Esophagus squamous epithelium (tissue), 5 donors: ENCODE measurements at regions not wholly inside any gene's neighbourhood (a gene's known extent, or its start where the extent isn't known, plus 50 kb on each side); places are given as distances from the start of the nearest gene placed in this dataset.

ENCODE experiments used
- DNase-seq: peaks from one replicate; lab custom pipeline; 2025; lab: John Stamatoyannopoulos, UW
- H3K27ac ChIP-seq, 4 donors: fragments of 200-600 bp; sonication (generic); one replicate each; pipeline ENCODE4 v1.5.1; 2016 to 2019; ENCODE audit warnings: mild to moderate bottlenecking in 1 of 4
- H3K27me3 ChIP-seq, 4 donors: fragments of 200-600 bp; sonication (generic); 1 replicate in 3 of 4; 2 replicates in 1 of 4; pipeline versions ENCODE4 v1.5.1 to v1.6.0; 2017 to 2021; ENCODE audit warnings: antibody characterized with exemption in 1 of 4
- H3K36me3 ChIP-seq, 3 donors: fragments of 200-600 bp; sonication (generic); one replicate each; pipeline ENCODE4 v1.5.1; 2016 to 2019
- H3K4me1 ChIP-seq, 3 donors: fragments of 200-600 bp; sonication (generic); one replicate each; pipeline ENCODE4 v1.5.1; 2017 to 2019
- H3K4me3 ChIP-seq, 4 donors: fragments of 200-600 bp; sonication (generic); 1 replicate in 3 of 4; 2 replicates in 1 of 4; pipeline ENCODE4 v1.5.1; 2016 to 2019; ENCODE audit warnings: mild to moderate bottlenecking in 2 of 4, moderate library complexity in 1 of 4
- H3K9me3 ChIP-seq, 3 donors: fragments of 200-600 bp; sonication (generic); one replicate each; pipeline ENCODE4 v1.5.1; 2016 to 2019
- CTCF ChIP-seq, 6 experiments: fragments of 450-650 bp in 4 of 6; fragments of 200-600 bp in 2 of 6; sonication (generic) in 2 of 6; IDR thresholded peaks; one replicate each; pipeline ENCODE4 v1.5.1; 2016 to 2019; ENCODE audit warnings: antibody characterized with exemption in 6 of 6, mild to moderate bottlenecking in 4 of 6, moderate library complexity in 4 of 6
- POLR2A ChIP-seq, 4 donors: fragments of 450-650 bp; IDR thresholded peaks; one replicate each; pipeline ENCODE4 v1.6.1; 2017; ENCODE audit warnings: antibody characterized with exemption in 4 of 4, mild to moderate bottlenecking in 4 of 4, moderate library complexity in 3 of 4
- WGBS, 2 donors: methylation state at CpG; one replicate each; pipeline ENCODE4 v1.1.5; 2018; 5-methylcytosine and 5-hydroxymethylcytosine counted together
- intact Hi-C: fragments of 100-400 bp; cut with DNase I; formaldehyde crosslinking; loops from one replicate; pipeline ENCODE4 v1.15.0; 2022
- donor health status: DM: yes; HTN: yes; CAD: no.

GRCh38 chr1:37410105-37410504, 64.3 kb upstream of the ZC3H12A start:
- 4 to 32% methylated on average over 4 to 5 of the region's 7 CpGs for WGBS, 2 donors
- DNase-seq, result no peak
- intact Hi-C loops, result no loop called here

DNA sequence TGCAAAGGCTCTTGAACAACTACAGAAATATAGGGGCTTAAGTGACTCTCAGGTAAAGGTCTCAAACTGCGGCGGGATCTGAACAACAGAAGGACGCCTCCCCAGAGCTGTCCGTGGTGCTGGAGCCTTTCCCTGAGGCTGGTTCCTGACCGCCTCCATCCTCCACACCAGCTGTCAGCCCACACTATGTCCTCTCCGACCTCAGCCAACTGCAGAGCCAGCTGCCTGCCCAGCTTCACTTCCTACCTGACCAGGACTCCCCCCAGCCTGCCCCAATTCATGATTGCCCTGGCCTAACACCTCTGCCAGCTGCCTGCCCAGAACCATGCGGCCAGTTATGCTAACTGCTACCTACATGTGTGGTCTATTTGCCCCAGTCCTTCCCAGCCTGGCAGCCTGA, 63.6 kb upstream of the ZC3H12A start:
- Histone ChIP-seq H3K4me1 (no peaks in the 10 kb centered on the region), H3K36me3 (no peaks in the 10 kb centered on the region), H3K27ac (no peak overlapping the region), H3K9me3 (peaks cover 0 to 6% (median 0%) of the 10 kb centered on the region in 3 donors), H3K4me3 (no peak overlapping the region), H3K27me3 (peaks cover 0 to 39% (median 0%) of the 10 kb centered on the region in 4 donors)
- intact Hi-C loops, result no loop called here
- WGBS, 2 donors, result 4 to 5% methylated on average over 6 of the region's 7 CpGs
- TF ChIP-seq POLR2A (IDR thresholded peaks at IDR 0.05) (no peak), CTCF (IDR thresholded peaks at IDR 0.05) (no peak)
- DNase-seq, result no peak

More at GRCh38 chr1:37410105-37410504, 64.3 kb upstream of the ZC3H12A start:
- peaks cover 0 to 39% (median 0%) of the 10 kb centered on the region in 4 donors for H3K27me3 ChIP-seq
- H3K4me3 ChIP-seq, result no peak overlapping the region
- H3K9me3 ChIP-seq, result no peaks in the 10 kb centered on the region
- H3K4me1 ChIP-seq, result no peaks in the 10 kb centered on the region
- no peak overlapping the region for H3K27ac ChIP-seq
- H3K36me3 ChIP-seq, result no peaks in the 10 kb centered on the region
- no peak for TF ChIP-seq CTCF (IDR thresholded peaks at IDR 0.05)
- no peak for TF ChIP-seq POLR2A (IDR thresholded peaks at IDR 0.05)

GRCh38 chr1:37415611-37416244, 58.7 kb upstream of the ZC3H12A start:
- peaks cover 0 to 20% (median 0%) of the 10 kb centered on the region in 4 donors for H3K27me3 ChIP-seq
- TF ChIP-seq CTCF (IDR thresholded peaks at IDR 0.05) (no peak), POLR2A (IDR thresholded peaks at IDR 0.05) (no peak)
- peaks cover 0 to 7% (median 0%) of the 10 kb centered on the region in 3 donors for H3K9me3 ChIP-seq
- no peaks in the 10 kb centered on the region for H3K36me3 ChIP-seq
- H3K4me3 ChIP-seq, result no peak overlapping the region
- intact Hi-C loops, result no loop called here
- H3K4me1 ChIP-seq, result no peaks in the 10 kb centered on the region
- WGBS, 2 donors, result 84 to 91% methylated on average over 9 to 13 of the region's 13 CpGs
- DNase-seq, result no peak
- no peak overlapping the region for H3K27ac ChIP-seq

- intact Hi-C loops, result no loop called here
- H3K4me1 ChIP-seq, result no peaks in the 10 kb centered on the region
- H3K27ac ChIP-seq, result no peak overlapping the region
- 0 to 33% methylated on average over 1 of the region's 1 CpG for WGBS, 2 donors
- peaks cover 0 to 30% (median 0%) of the 10 kb centered on the region in 4 donors for H3K27me3 ChIP-seq
- no peaks in the 10 kb centered on the region for H3K36me3 ChIP-seq
- H3K9me3 ChIP-seq, result peaks cover 0 to 4% (median 0%) of the 10 kb centered on the region in 3 donors
- TF ChIP-seq POLR2A (IDR thresholded peaks at IDR 0.05) (no peak), CTCF (IDR thresholded peaks at IDR 0.05) (no peak)
- no peak overlapping the region for H3K4me3 ChIP-seq
- DNase-seq, result no peak
Observed at GRCh38 chr1:37420456-37420855, 53.9 kb upstream of the ZC3H12A start.

DNA sequence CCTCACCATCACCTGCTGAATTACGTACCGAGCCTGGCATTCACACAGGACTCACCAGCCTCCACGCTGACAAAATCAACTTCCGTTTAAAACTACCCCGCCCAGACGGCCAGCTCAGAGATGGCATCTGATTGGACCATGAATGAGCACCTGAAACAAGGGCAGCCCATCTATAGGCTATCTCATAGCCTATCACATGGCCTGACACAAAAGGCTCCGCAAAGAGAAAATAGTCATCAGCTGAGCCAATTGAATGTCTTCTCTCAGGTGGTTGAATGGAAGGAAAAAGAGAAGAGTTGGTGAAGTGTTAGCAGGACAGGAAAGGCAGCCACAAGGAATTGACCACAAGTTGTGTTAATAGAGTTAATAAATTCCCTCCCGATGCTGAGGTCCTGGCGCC, 50.6 kb upstream of the ZC3H12A start:
- H3K4me1 ChIP-seq, result no peaks in the 10 kb centered on the region
- WGBS, 2 donors, result 83 to 90% methylated on average over 7 to 9 of the region's 9 CpGs
- intact Hi-C loops, result no loop called here

More for the DNA sequence above, 50.6 kb upstream of the ZC3H12A start:
- Histone ChIP-seq H3K27me3 (peaks cover 0 to 50% (median 0%) of the 10 kb centered on the region in 4 donors), H3K4me3 (no peak overlapping the region), H3K36me3 (no peaks in the 10 kb centered on the region), H3K27ac (no peak overlapping the region), H3K9me3 (no peaks in the 10 kb centered on the region)
- TF ChIP-seq CTCF (IDR thresholded peaks at IDR 0.05) (no peak), POLR2A (IDR thresholded peaks at IDR 0.05) (no peak)
- DNase-seq, result no peak
